ENCODE measurements at regions not wholly inside any gene's neighbourhood (a gene's known extent, or its start where the extent isn't known, plus 50 kb on each side); places are given as distances from the start of the nearest gene placed in this dataset.

- TF ChIP-seq CTCF (conservative IDR thresholded peaks at IDR 0.05; ENCODE audit: low read depth in 2 of 2): no peak
- TF ChIP-seq JUNB (IDR thresholded peaks at IDR 0.05; ENCODE audit: unreplicated experiment): no peak
- TF ChIP-seq POLR2AphosphoS5 (IDR thresholded peaks at IDR 0.05; ENCODE audit: low read depth): no peak
- TF ChIP-seq REST (IDR thresholded peaks at IDR 0.05; ENCODE audit: unreplicated experiment): no peak
- no peak for TF ChIP-seq EZH2 (IDR thresholded peaks at IDR 0.05; ENCODE audit: low read depth, unreplicated experiment)
- no peak for TF ChIP-seq EZH2phosphoT487 (IDR thresholded peaks at IDR 0.05; ENCODE audit: unreplicated experiment)
- no peak for TF ChIP-seq CREB1 (CRISPR knock-in tag; IDR thresholded peaks at IDR 0.05; ENCODE audit: low read depth)
- no peak for TF ChIP-seq ZNF331 (CRISPR knock-in tag; IDR thresholded peaks at IDR 0.05; ENCODE audit: low read depth)
Observed at GRCh38 chr2:151182396-151182795, 79.3 kb downstream of the RBM43 start.

Measured in GM23338 (cell line).